Muscle layer of duodenum (tissue), 2 donors: ENCODE measurements at regions not wholly inside any gene's neighbourhood (a gene's known extent, or its start where the extent isn't known, plus 50 kb on each side); places are given as distances from the start of the nearest gene placed in this dataset.

Source experiments
- H3K27ac ChIP-seq: one replicate; pipeline ENCODE4 v1.7.0; 2013; ENCODE audit warnings: mild to moderate bottlenecking, low read length
- H3K27me3 ChIP-seq: one replicate; pipeline ENCODE4 v1.7.0; 2013; ENCODE audit warnings: low read depth, mild to moderate bottlenecking, control low read depth, low read length
- H3K36me3 ChIP-seq, 2 donors: one replicate each; pipeline ENCODE4 v1.7.0; 2013; ENCODE audit warnings: low read length in 2 of 2, control low read depth in 1 of 2, mild to moderate bottlenecking in 1 of 2; ENCODE audit not compliant: insufficient read depth in 2 of 2, control insufficient read depth in 1 of 2
- H3K4me1 ChIP-seq, 2 donors: one replicate each; pipeline ENCODE4 v1.7.0; 2013; ENCODE audit warnings: low read length in 2 of 2, mild to moderate bottlenecking in 2 of 2, control low read depth in 1 of 2, moderate library complexity in 1 of 2; ENCODE audit not compliant: insufficient read depth in 2 of 2, control insufficient read depth in 1 of 2
- H3K4me3 ChIP-seq, 2 donors: one replicate each; pipeline ENCODE4 v1.7.0; 2013; ENCODE audit warnings: low read length in 2 of 2, low read depth in 1 of 2, mild to moderate bottlenecking in 1 of 2
- H3K9me3 ChIP-seq, 2 donors: one replicate each; pipeline ENCODE4 v1.7.0; 2013; ENCODE audit warnings: low read length in 2 of 2, control low read depth in 1 of 2, mild to moderate bottlenecking in 1 of 2; ENCODE audit not compliant: control insufficient read depth in 1 of 2
- donor health status: healthy.

GRCh38 chr4:138740816-138741745 lies 274.5 kb upstream of the NOCT start:
- no peaks in the 10 kb centered on the region for H3K36me3 ChIP-seq
- H3K9me3 ChIP-seq, result no peaks in the 10 kb centered on the region
- H3K4me1 ChIP-seq, result no peaks in the 10 kb centered on the region
- no peak overlapping the region for H3K4me3 ChIP-seq
- no peak overlapping the region for H3K27ac ChIP-seq
- no peaks in the 10 kb centered on the region for H3K27me3 ChIP-seq

- H3K36me3 ChIP-seq, result no peaks in the 10 kb centered on the region
- H3K4me3 ChIP-seq, result no peak overlapping the region
- no peaks in the 10 kb centered on the region for H3K9me3 ChIP-seq
- no peak overlapping the region for H3K27ac ChIP-seq
- no peaks in the 10 kb centered on the region for H3K4me1 ChIP-seq
- no peaks in the 10 kb centered on the region for H3K27me3 ChIP-seq
These were observed 279.2 kb upstream of the NOCT start for GRCh38 chr4:138736362-138736761.

- no peaks in the 10 kb centered on the region for H3K27me3 ChIP-seq
- no peaks in the 10 kb centered on the region for H3K9me3 ChIP-seq
- H3K4me1 ChIP-seq, result no peaks in the 10 kb centered on the region
- no peak overlapping the region for H3K27ac ChIP-seq
- H3K36me3 ChIP-seq, result no peaks in the 10 kb centered on the region
- H3K4me3 ChIP-seq, result no peak overlapping the region
These were observed 280.8 kb upstream of the NOCT start for GRCh38 chr4:138734746-138735145.

- H3K9me3 ChIP-seq, result no peaks in the 10 kb centered on the region
- H3K4me1 ChIP-seq, result no peaks in the 10 kb centered on the region
- H3K4me3 ChIP-seq, result no peak overlapping the region
- no peaks in the 10 kb centered on the region for H3K27me3 ChIP-seq
- no peak overlapping the region for H3K27ac ChIP-seq
- H3K36me3 ChIP-seq, result no peaks in the 10 kb centered on the region
These were observed 287.0 kb upstream of the NOCT start for GRCh38 chr4:138728566-138728965.

- Histone ChIP-seq H3K4me1 (no peaks in the 10 kb centered on the region), H3K27ac (no peak overlapping the region), H3K9me3 (no peaks in the 10 kb centered on the region), H3K4me3 (no peak overlapping the region), H3K36me3 (no peaks in the 10 kb centered on the region), H3K27me3 (no peaks in the 10 kb centered on the region)
These were observed 287.9 kb upstream of the NOCT start for GRCh38 chr4:138727731-138728130.

- Histone ChIP-seq H3K4me3 (no peak overlapping the region), H3K27ac (no peak overlapping the region), H3K9me3 (no peaks in the 10 kb centered on the region), H3K4me1 (no peaks in the 10 kb centered on the region), H3K27me3 (no peaks in the 10 kb centered on the region), H3K36me3 (no peaks in the 10 kb centered on the region)
These were observed 291.1 kb upstream of the NOCT start for GRCh38 chr4:138724530-138724929.

DNA sequence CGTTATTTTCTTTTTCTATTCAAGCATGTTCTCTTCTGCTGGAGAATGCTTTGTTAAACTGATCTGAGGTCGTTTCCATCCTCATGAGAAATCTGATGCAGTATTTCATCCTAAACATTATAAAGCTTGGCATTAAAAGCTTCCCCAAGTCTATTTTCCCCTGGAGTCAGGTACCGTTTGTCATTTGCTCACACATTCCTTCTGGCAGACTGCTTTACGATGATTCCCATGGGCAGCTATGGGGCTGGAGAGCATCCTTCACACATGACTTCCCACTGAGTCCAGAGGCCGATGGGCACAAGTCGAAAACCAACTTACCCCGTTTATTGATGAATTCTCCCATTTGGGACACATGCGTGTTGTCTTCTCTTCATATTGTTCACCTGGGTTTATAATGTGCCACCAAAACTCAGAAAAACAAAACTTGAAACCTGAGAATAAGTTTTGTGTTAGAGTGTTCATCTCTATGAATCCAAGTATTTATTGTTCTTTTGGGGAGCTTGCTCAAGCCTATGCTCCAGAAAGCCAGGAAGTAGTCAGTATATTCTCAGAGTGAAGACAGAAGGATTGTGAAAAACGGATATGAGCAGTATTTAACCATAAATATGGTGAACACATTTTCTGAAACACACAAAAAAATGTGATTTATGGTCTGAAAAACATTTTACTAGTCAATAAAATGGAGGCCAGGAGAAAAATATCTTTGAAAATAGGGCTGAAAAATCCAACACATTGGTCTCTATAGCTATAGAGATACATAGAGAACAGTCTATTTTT lies 298.8 kb upstream of the NOCT start:
- Histone ChIP-seq H3K27ac (no peak overlapping the region), H3K9me3 (no peaks in the 10 kb centered on the region), H3K36me3 (no peaks in the 10 kb centered on the region), H3K4me3 (no peak overlapping the region), H3K27me3 (no peaks in the 10 kb centered on the region), H3K4me1 (no peaks in the 10 kb centered on the region)

DNA sequence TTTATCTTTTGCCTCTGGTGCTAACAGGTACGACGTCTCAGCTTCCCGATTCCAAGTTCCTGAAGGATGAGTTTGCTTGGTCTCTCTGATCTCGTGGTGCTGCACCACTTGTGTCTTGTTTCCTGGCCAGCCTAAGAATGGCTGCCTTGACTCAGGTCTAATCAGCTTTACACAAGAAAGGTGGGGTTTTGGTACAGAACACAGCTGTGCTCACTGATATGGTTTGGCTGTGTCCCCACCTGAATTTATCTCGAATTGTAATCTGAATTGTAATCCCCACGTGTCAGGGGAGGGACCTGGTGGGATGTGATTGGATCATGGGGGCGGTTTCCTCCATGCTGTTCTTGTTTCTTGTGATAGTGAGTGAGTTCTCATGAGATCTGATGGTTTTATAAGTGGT lies 305.3 kb upstream of the NOCT start:
- Histone ChIP-seq H3K27me3 (no peaks in the 10 kb centered on the region), H3K9me3 (no peaks in the 10 kb centered on the region), H3K4me1 (no peaks in the 10 kb centered on the region), H3K27ac (no peak overlapping the region), H3K4me3 (no peak overlapping the region), H3K36me3 (no peaks in the 10 kb centered on the region)

- Histone ChIP-seq H3K27ac (no peak overlapping the region), H3K36me3 (no peaks in the 10 kb centered on the region), H3K9me3 (no peaks in the 10 kb centered on the region), H3K4me1 (no peaks in the 10 kb centered on the region), H3K4me3 (no peak overlapping the region), H3K27me3 (no peaks in the 10 kb centered on the region)
These were observed 305.7 kb upstream of the NOCT start for GRCh38 chr4:138709859-138710258.

DNA sequence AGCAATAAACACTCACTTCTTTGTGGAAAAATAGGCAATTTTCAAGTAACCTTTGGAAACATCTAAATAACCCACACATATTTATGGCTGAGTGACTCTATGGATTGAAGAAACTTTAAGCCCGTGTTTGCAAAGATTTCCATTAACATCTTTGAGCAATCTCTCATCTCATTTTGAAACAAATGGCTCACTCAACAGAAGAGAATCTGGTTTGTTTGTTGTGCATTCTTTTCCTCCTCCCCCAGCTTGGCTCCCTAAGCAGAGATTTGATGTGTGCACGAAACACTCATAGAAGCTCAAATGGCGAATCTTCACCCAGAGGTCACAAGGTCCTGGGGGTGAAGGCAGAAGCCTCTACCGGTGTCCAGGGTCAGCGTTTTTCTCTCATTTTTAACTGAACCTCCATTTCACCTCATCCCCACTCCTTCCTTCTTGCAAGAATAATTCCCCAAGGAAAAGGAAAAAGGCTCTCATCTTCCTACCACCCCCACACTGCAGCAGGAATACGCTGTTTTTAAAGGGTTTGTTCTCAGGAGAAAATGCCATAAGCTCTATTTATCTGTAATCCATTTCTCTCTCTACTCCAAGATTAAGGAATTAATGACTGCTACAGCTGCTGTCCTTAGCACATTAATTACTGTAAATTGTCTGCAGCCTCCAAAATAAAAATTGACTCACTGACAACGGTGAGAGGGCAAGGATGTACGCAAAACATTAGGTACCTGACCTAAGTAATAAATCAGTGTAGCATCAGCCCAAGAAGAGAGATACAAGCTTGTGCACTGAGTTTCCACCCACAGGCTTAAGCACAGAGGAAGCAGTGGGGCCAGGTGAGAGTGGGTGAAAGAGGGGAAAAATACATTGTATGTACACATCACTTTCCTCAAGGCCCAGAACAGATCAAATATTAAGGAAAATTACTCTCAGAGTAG lies 307.6 kb upstream of the NOCT start:
- Histone ChIP-seq H3K27me3 (no peaks in the 10 kb centered on the region), H3K9me3 (no peaks in the 10 kb centered on the region), H3K27ac (no peak overlapping the region), H3K36me3 (no peaks in the 10 kb centered on the region), H3K4me1 (no peaks in the 10 kb centered on the region), H3K4me3 (no peak overlapping the region)

DNA sequence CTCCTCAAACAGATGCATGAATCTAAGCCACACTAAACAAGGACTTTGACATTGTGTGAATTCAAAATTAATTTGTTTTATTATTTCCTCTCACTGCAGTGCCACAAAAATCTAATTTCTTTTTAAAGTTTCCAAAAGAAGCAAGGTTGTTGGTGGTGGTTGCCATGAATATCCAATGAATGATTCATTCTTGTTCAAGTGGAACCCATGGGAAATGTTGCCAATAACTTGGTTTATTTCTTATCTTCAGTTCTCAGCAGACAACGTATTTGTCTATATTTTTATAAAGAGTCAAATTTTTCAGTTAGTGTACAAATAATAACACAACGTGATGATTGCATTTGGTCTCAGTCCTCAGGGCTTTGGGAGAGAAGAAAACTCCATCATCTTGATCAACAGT lies 309.4 kb upstream of the NOCT start:
- H3K4me1 ChIP-seq, result no peaks in the 10 kb centered on the region
- no peaks in the 10 kb centered on the region for H3K27me3 ChIP-seq
- H3K4me3 ChIP-seq, result no peak overlapping the region
- H3K9me3 ChIP-seq, result no peaks in the 10 kb centered on the region
- no peaks in the 10 kb centered on the region for H3K36me3 ChIP-seq
- H3K27ac ChIP-seq, result no peak overlapping the region
